Body of pancreas (tissue), 4 donors: ENCODE measurements at regions not wholly inside any gene's neighbourhood (a gene's known extent, or its start where the extent isn't known, plus 50 kb on each side); places are given as distances from the start of the nearest gene placed in this dataset.

Experiments used
- ATAC-seq: fragments of 150-250 bp; one replicate; pipeline ENCODE4 v1.9.1; 2016
- DNase-seq, 4 donors: peaks; one replicate each; pipeline ENCODE4 v3.0.0-alpha.2; 2019
- H3K27ac ChIP-seq, 4 donors: fragments of 200-600 bp; sonication (generic); 1 replicate in 3 of 4; 2 replicates in 1 of 4; pipeline versions ENCODE4 v1.5.1 to v1.6.1; 2016 to 2019; ENCODE audit warnings: mild to moderate bottlenecking in 1 of 4, mixed read lengths in 1 of 4, moderate library complexity in 1 of 4
- H3K27me3 ChIP-seq, 2 donors: fragments of 200-600 bp; sonication (generic); one replicate each; pipeline ENCODE4 v1.6.0; 2016; ENCODE audit warnings: mild to moderate bottlenecking in 1 of 2
- H3K36me3 ChIP-seq, 2 donors: fragments of 200-600 bp; sonication (generic); replicated peaks in 1 of 2; 2 replicates each; pipeline ENCODE4 v1.5.1; 2016; ENCODE audit warnings: low read depth in 2 of 2; ENCODE audit not compliant: insufficient read depth in 1 of 2
- H3K4me1 ChIP-seq: fragments of 200-600 bp; sonication (generic); one replicate; pipeline ENCODE4 v1.6.0; 2016
- H3K4me3 ChIP-seq, 2 donors: fragments of 200-600 bp; sonication (generic); 1 replicate in 1 of 2; 2 replicates in 1 of 2; pipeline ENCODE4 v1.5.1; 2016 to 2019
- H3K9me3 ChIP-seq, 3 donors: fragments of 200-600 bp; sonication (generic); 1 replicate in 2 of 3; 2 replicates in 1 of 3; pipeline ENCODE4 v1.5.1; 2016
- POLR2A ChIP-seq, 3 donors: fragments of 450-650 bp; IDR thresholded peaks; one replicate each; pipeline ENCODE4 v1.6.1; 2016; ENCODE audit warnings: antibody characterized with exemption in 3 of 3, mild to moderate bottlenecking in 2 of 3
- WGBS, 2 donors: methylation state at CpG; one replicate each; pipeline ENCODE4 v1.1.5; 2017; 5-methylcytosine and 5-hydroxymethylcytosine counted together
- intact Hi-C: fragments of 100-400 bp; cut with DNase I; formaldehyde crosslinking; loops from one replicate; pipeline ENCODE4 v1.15.1; 2023
- TF ChIP-seq, protein P1 (sequence below), 7 experiments: fragments of 450-650 bp in 4 of 7; fragments of 200-600 bp in 3 of 7; sonication (generic) in 3 of 7; IDR thresholded peaks; one replicate each; pipeline ENCODE4 v1.5.1; 2016 to 2019; ENCODE audit warnings: antibody characterized with exemption in 7 of 7

DNA sequence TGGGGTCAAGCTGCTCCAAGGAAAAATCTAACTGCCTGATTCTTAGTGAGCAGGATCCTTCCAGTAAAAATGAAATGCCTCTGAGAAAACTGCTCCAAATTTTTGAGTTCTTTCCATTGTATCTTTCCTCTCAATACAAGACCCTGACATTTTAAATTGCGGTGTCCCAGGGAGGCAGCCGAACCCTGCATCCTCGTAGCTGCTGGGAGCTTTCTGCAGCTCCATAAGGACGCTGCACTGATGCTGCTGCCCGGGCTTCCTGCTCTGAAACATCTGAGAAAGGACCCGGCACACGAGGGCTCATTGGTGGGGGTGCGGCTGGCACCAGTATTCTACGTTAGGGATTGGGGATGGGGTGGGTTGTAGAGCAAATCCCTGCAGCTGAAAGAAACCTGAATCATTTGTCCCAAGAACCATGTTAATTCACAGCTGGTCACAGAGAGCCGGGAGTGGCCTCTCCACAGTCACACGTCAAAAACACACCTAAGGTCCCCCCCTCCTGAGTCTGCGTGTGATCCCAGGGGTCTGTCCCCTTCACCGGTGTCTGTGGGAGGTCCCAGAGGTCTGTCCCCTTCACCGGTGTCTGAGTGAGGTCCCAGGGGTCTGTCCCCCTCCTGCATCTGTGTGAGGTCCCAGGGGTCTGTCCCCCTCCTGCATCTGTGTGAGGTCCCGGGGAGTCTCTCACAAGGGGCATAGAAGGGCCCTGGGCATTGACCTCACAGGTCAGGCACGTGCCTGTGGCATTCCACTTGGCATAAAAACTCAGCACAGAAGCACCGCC lies 63.4 kb upstream of the ZNF354B start:
- no peak overlapping the region for H3K27ac ChIP-seq
- no peaks in the 10 kb centered on the region for H3K4me1 ChIP-seq
- H3K9me3 ChIP-seq: no peaks in the 10 kb centered on the region
- ATAC-seq (no peak), DNase-seq (no peak)
- no peaks in the 10 kb centered on the region for H3K36me3 ChIP-seq
- no peaks in the 10 kb centered on the region for H3K27me3 ChIP-seq
- intact Hi-C loops: no loop called here
- TF ChIP-seq, protein P1, sequence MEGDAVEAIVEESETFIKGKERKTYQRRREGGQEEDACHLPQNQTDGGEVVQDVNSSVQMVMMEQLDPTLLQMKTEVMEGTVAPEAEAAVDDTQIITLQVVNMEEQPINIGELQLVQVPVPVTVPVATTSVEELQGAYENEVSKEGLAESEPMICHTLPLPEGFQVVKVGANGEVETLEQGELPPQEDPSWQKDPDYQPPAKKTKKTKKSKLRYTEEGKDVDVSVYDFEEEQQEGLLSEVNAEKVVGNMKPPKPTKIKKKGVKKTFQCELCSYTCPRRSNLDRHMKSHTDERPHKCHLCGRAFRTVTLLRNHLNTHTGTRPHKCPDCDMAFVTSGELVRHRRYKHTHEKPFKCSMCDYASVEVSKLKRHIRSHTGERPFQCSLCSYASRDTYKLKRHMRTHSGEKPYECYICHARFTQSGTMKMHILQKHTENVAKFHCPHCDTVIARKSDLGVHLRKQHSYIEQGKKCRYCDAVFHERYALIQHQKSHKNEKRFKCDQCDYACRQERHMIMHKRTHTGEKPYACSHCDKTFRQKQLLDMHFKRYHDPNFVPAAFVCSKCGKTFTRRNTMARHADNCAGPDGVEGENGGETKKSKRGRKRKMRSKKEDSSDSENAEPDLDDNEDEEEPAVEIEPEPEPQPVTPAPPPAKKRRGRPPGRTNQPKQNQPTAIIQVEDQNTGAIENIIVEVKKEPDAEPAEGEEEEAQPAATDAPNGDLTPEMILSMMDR (IDR thresholded peaks at IDR 0.05): no peak
- no peak for TF ChIP-seq POLR2A (IDR thresholded peaks at IDR 0.05)
- no peak overlapping the region for H3K4me3 ChIP-seq
- WGBS, 2 donors: 49 to 61% methylated on average over 7 to 17 of the region's 17 CpGs

DNA sequence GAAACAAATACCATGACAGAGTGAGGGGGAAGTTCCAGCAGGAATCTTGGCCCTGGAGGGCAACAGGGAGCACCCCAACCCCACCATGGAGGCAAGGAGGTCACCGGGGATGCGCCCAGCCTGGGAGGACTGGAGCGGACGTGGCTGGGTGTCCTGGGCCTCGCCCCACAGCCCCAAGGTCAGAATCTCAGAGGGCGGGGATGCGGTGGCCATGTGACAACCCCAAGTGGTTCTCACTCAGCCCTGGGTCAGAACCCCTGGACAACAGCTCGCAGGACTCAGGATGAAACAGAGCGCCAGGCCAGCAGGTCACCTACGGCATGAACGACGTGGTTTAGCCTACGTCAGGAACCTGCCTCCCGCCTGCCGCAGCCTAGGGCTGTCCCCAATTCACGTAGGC lies 64.0 kb upstream of the ZNF354A start:
- no peaks in the 10 kb centered on the region for H3K9me3 ChIP-seq
- no peak overlapping the region for H3K4me3 ChIP-seq
- DNase-seq (no peak), ATAC-seq (no peak)
- H3K27ac ChIP-seq: no peak overlapping the region
- H3K27me3 ChIP-seq: no peaks in the 10 kb centered on the region
- H3K36me3 ChIP-seq: no peaks in the 10 kb centered on the region
- TF ChIP-seq, protein P1 (IDR thresholded peaks at IDR 0.05): no peak
- TF ChIP-seq POLR2A (IDR thresholded peaks at IDR 0.05): no peak
- H3K4me1 ChIP-seq: no peaks in the 10 kb centered on the region
- intact Hi-C loops: no loop called here
- WGBS, 2 donors: 70 to 85% methylated on average over 2 to 16 of the region's 16 CpGs

GRCh38 chr5:178793696-178794095 lies 63.2 kb upstream of the ZNF354A start:
- DNase-seq: no peak
- no peaks in the 10 kb centered on the region for H3K27me3 ChIP-seq
- no peaks in the 10 kb centered on the region for H3K4me1 ChIP-seq
- H3K4me3 ChIP-seq: no peak overlapping the region
- no peak for ATAC-seq
- 86 to 88% methylated on average over 17 of the region's 17 CpGs for WGBS, 2 donors
- H3K9me3 ChIP-seq: no peaks in the 10 kb centered on the region
- intact Hi-C loops: no loop called here
- no peak for TF ChIP-seq POLR2A (IDR thresholded peaks at IDR 0.05)
- TF ChIP-seq, protein P1 (IDR thresholded peaks at IDR 0.05): no peak
- H3K36me3 ChIP-seq: no peaks in the 10 kb centered on the region
- H3K27ac ChIP-seq: no peak overlapping the region

DNA sequence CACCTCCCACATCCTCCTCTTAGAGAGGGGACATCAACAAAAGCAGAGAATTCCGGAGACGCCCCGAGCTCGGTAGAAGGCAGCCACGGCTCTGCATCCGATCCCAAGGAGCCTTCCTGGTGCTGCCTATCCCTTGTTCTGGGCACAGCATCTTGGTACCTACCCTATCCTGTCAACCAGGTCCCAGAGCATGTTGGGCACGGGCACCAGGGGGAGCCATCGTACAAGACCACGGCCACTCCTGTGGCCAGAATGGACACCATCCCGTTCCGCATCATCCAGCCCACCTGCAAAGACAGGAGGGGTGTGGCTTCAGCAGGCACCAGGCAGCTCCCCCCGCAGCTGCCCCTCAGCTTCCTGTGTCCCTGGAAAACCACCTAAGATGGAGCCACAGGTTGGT lies 62.7 kb upstream of the ZNF354A start:
- H3K27me3 ChIP-seq: no peaks in the 10 kb centered on the region
- TF ChIP-seq, protein P1 (IDR thresholded peaks at IDR 0.05): peak in 4 of 7 experiments; percentile 21 to 43 (median 26)
- TF ChIP-seq POLR2A (IDR thresholded peaks at IDR 0.05): no peak
- WGBS, 2 donors: 62 to 81% methylated on average over 6 to 12 of the region's 12 CpGs
- no peak overlapping the region for H3K27ac ChIP-seq
- H3K9me3 ChIP-seq: no peaks in the 10 kb centered on the region
- H3K36me3 ChIP-seq: no peaks in the 10 kb centered on the region
- ATAC-seq (peak; percentile 35), DNase-seq (peak in 3 of 4 donors; percentile 23 to 50 (median 32))
- no peak overlapping the region for H3K4me3 ChIP-seq
- intact Hi-C loops: no loop called here
- no peaks in the 10 kb centered on the region for H3K4me1 ChIP-seq

GRCh38 chr5:178791976-178792375 lies 61.5 kb upstream of the ZNF354A start:
- ATAC-seq (no peak), DNase-seq (no peak)
- TF ChIP-seq, protein P1 (IDR thresholded peaks at IDR 0.05): no peak
- TF ChIP-seq POLR2A (IDR thresholded peaks at IDR 0.05): no peak
- no peaks in the 10 kb centered on the region for H3K27me3 ChIP-seq
- H3K9me3 ChIP-seq: no peaks in the 10 kb centered on the region
- H3K27ac ChIP-seq: no peak overlapping the region
- H3K36me3 ChIP-seq: no peaks in the 10 kb centered on the region
- no peak overlapping the region for H3K4me3 ChIP-seq
- intact Hi-C loops: no loop called here
- WGBS, 2 donors: 52 to 71% methylated on average over 6 of the region's 6 CpGs
- H3K4me1 ChIP-seq: no peaks in the 10 kb centered on the region
